Right lobe of liver (tissue), 4 donors: ENCODE measurements at regions not wholly inside any gene's neighbourhood (a gene's known extent, or its start where the extent isn't known, plus 50 kb on each side); places are given as distances from the start of the nearest gene placed in this dataset.
"Not testable (repeated sequence)": the region's sequence is repeated elsewhere in the genome, so short reads cannot be mapped to it uniquely, and the experiment has no call there.

Experiments used
- CTCF ChIP-seq, 4 donors: fragments of 200-600 bp in 3 of 4; fragments of 450-650 bp in 1 of 4; IDR thresholded peaks; one replicate each; pipeline versions ENCODE4 v1.5.1 to v1.8.0; 2016 to 2022; ENCODE audit warnings: antibody characterized with exemption in 4 of 4, mild to moderate bottlenecking in 2 of 4
- POLR2A ChIP-seq: fragments of 450-650 bp; IDR thresholded peaks from one replicate; pipeline ENCODE4 v1.6.1; 2017; ENCODE audit warnings: antibody characterized with exemption, mild to moderate bottlenecking
- donor health status: DM: no; HTN: no; CAD: no.
- donor health status: DM: no; HTN: no; CAD: no.
- donor health status: DM: no; HTN: yes; CAD: no.

GRCh38 chr9:66771504-66771903, 129.0 kb upstream of the ZNF658 start:
- not testable (repeated sequence) for TF ChIP-seq CTCF (IDR thresholded peaks at IDR 0.05); POLR2A
